Endothelial cell of umbilical vein (primary cell): ENCODE measurements at regions not wholly inside any gene's neighbourhood (a gene's known extent, or its start where the extent isn't known, plus 50 kb on each side); places are given as distances from the start of the nearest gene placed in this dataset.

Source experiments
- CTCF ChIP-seq, 2 donors: IDR thresholded peaks; 1 replicate in 1 of 2; 2 replicates in 1 of 2; pipeline ENCODE4 v1.5.1; 2011; ENCODE audit warnings: low read length in 2 of 2, mild to moderate bottlenecking in 2 of 2, moderate library complexity in 2 of 2, control low read depth in 1 of 2, inconsistent platforms in 1 of 2, low read depth in 1 of 2; ENCODE audit not compliant: insufficient read depth in 1 of 2; ENCODE audit errors: extremely low read depth in 1 of 2
- EZH2 ChIP-seq: IDR thresholded peaks from 2 replicates; pipeline ENCODE4 v1.6.1; 2012; ENCODE audit warnings: borderline replicate concordance, low read depth, mild to moderate bottlenecking, moderate library complexity, low read length, inconsistent platforms; ENCODE audit not compliant: severe bottlenecking
- FOS ChIP-seq: IDR thresholded peaks from 2 replicates; pipeline ENCODE4 v1.6.1; 2011; ENCODE audit warnings: mild to moderate bottlenecking, low read length, moderate library complexity, borderline replicate concordance; ENCODE audit not compliant: insufficient read depth
- GATA2 ChIP-seq: IDR thresholded peaks from 2 replicates; pipeline ENCODE4 v1.7.0; 2011; ENCODE audit warnings: low read depth, mild to moderate bottlenecking, moderate library complexity, mixed read lengths, low read length; ENCODE audit not compliant: insufficient read length, insufficient read depth
- JUN ChIP-seq: IDR thresholded peaks from 2 replicates; pipeline ENCODE4 v1.6.1; 2011; ENCODE audit warnings: borderline replicate concordance, low read depth; ENCODE audit not compliant: insufficient read length, insufficient read depth
- MYC ChIP-seq: IDR thresholded peaks from one replicate; pipeline ENCODE4 v1.6.1; 2011; ENCODE audit warnings: mild to moderate bottlenecking, low read depth, low read length
- POLR2A ChIP-seq: IDR thresholded peaks from 2 replicates; pipeline ENCODE4 v1.6.1; 2012; ENCODE audit warnings: low read depth, mild to moderate bottlenecking, control low read depth, low read length
- POLR2AphosphoS5 ChIP-seq: IDR thresholded peaks from 2 replicates; pipeline ENCODE4 v1.6.1; 2012; ENCODE audit warnings: low read depth, mild to moderate bottlenecking, control low read depth, low read length, moderate library complexity; ENCODE audit not compliant: insufficient read depth
- TF ChIP-seq, protein P1 (sequence below): IDR thresholded peaks from 2 replicates; pipeline ENCODE4 v1.6.1; 2011; ENCODE audit not compliant: insufficient read depth, insufficient read length

DNA sequence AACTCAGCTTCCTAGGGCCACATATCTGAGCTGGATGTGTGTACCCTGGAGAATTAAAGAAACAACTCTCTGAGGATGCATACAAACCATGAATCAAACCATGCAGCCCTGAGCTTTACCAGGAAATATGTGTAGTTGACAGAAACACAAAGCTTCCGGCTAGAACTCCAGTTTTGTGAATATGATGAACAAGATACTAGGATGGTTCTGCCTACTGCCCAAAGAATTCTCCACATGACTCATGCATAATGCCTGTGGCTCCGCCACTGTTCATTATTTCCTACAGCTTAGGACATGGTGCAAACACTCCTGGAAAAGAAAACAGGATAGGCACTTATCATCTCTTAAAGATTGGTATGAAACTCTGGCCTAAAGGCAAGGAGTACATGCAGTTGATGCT is 343.4 kb downstream of the DNAH5 start:
- TF ChIP-seq CTCF (IDR thresholded peaks at IDR 0.05; ENCODE audit: extremely low read depth in 1 of 2, insufficient read depth in 1 of 2, low read depth in 1 of 2, low read length in 2 of 2) (no peak), MYC (no peak), POLR2A (no peak), EZH2 (no peak), JUN (no peak), POLR2AphosphoS5 (no peak), FOS (no peak), GATA2 (no peak)
- TF ChIP-seq, protein P1, sequence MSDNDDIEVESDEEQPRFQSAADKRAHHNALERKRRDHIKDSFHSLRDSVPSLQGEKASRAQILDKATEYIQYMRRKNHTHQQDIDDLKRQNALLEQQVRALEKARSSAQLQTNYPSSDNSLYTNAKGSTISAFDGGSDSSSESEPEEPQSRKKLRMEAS = no peak
